ENCODE measurements at regions not wholly inside any gene's neighbourhood (a gene's known extent, or its start where the extent isn't known, plus 50 kb on each side); places are given as distances from the start of the nearest gene placed in this dataset.

DNA sequence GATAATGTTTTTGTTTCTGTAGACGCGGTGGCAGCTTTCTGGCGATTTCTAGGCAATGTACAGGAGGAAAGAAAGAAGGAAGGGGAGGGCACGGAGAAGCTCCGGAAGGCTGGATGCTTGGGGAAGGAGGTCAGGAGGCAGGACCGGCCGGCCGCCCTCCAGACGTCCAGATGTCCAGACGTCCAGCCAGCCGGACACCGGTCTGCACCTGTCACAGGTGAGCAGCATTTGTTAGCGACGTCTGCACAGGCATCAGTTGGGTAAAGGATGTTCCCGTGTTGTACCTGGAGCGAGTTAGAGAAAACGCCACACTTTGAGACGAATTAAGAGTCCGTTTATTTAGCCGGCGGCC lies 90.0 kb upstream of the PPP2R3B start:
- TF ChIP-seq, protein P1, sequence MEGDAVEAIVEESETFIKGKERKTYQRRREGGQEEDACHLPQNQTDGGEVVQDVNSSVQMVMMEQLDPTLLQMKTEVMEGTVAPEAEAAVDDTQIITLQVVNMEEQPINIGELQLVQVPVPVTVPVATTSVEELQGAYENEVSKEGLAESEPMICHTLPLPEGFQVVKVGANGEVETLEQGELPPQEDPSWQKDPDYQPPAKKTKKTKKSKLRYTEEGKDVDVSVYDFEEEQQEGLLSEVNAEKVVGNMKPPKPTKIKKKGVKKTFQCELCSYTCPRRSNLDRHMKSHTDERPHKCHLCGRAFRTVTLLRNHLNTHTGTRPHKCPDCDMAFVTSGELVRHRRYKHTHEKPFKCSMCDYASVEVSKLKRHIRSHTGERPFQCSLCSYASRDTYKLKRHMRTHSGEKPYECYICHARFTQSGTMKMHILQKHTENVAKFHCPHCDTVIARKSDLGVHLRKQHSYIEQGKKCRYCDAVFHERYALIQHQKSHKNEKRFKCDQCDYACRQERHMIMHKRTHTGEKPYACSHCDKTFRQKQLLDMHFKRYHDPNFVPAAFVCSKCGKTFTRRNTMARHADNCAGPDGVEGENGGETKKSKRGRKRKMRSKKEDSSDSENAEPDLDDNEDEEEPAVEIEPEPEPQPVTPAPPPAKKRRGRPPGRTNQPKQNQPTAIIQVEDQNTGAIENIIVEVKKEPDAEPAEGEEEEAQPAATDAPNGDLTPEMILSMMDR (IDR thresholded peaks at IDR 0.05) = no peak
- no peak for TF ChIP-seq POLR2A (IDR thresholded peaks at IDR 0.05)

Data from lower leg skin (tissue), 3 donors.